DOHH2 (cell line): ENCODE measurements at regions not wholly inside any gene's neighbourhood (a gene's known extent, or its start where the extent isn't known, plus 50 kb on each side); places are given as distances from the start of the nearest gene placed in this dataset.

Experiments
- H3F3A ChIP-seq: fragments of 200-600 bp; sonication (generic), shearing (Covaris generic); 2 replicates; pipeline ENCODE4 v1.6.0; 2016; ENCODE audit warnings: antibody characterized with exemption, mild to moderate bottlenecking; ENCODE audit not compliant: control insufficient read depth, insufficient read depth
- H3K27ac ChIP-seq: fragments of 200-600 bp; sonication (generic); 2 replicates; pipeline ENCODE4 v1.5.1; 2014; ENCODE audit warnings: low read depth, mild to moderate bottlenecking, low read length, moderate library complexity
- H3K27me3 ChIP-seq: fragments of 200-600 bp; sonication (generic); 2 replicates; pipeline ENCODE4 v1.6.1; 2014; ENCODE audit warnings: mild to moderate bottlenecking, low read length, mixed read lengths; ENCODE audit not compliant: control insufficient read depth
- H3K36me3 ChIP-seq: fragments of 200-600 bp; sonication (generic); 2 replicates; pipeline ENCODE4 v1.6.1; 2014; ENCODE audit warnings: mild to moderate bottlenecking, low read length, moderate library complexity, mixed read lengths; ENCODE audit not compliant: control insufficient read depth
- H3K4me1 ChIP-seq: fragments of 200-600 bp; sonication (generic); 2 replicates; pipeline ENCODE4 v1.6.1; 2014; ENCODE audit warnings: mild to moderate bottlenecking, low read length, mixed read lengths; ENCODE audit not compliant: control insufficient read depth
- H3K4me2 ChIP-seq: fragments of 200-600 bp; sonication (generic); 2 replicates; pipeline ENCODE4 v1.6.0; 2014; ENCODE audit warnings: mild to moderate bottlenecking, low read length, moderate library complexity
- H3K4me3 ChIP-seq: fragments of 200-600 bp; sonication (generic); 2 replicates; pipeline ENCODE4 v1.5.1; 2014; ENCODE audit warnings: mild to moderate bottlenecking, low read length, mixed read lengths
- H3K79me2 ChIP-seq: fragments of 200-600 bp; sonication (generic); 2 replicates; pipeline ENCODE4 v1.6.1; 2014; ENCODE audit warnings: mild to moderate bottlenecking, low read length, mixed read lengths; ENCODE audit not compliant: control insufficient read depth
- H3K9me2 ChIP-seq: fragments of 200-600 bp; sonication (generic); replicated peaks from 2 replicates; pipeline ENCODE4 v1.6.1; 2014; ENCODE audit warnings: mild to moderate bottlenecking, low read length, mixed read lengths; ENCODE audit not compliant: control insufficient read depth
- H3K9me3 ChIP-seq: fragments of 200-600 bp; sonication (generic); 2 replicates; pipeline ENCODE4 v1.6.1; 2014; ENCODE audit warnings: antibody characterized with exemption, low read length, mixed read lengths; ENCODE audit not compliant: control insufficient read depth, insufficient read depth
- H4K20me1 ChIP-seq: fragments of 200-600 bp; sonication (generic); 2 replicates; pipeline ENCODE4 v1.6.0; 2014; ENCODE audit warnings: low read depth, mild to moderate bottlenecking, antibody characterized with exemption, low read length, moderate library complexity; ENCODE audit not compliant: control insufficient read depth, insufficient read depth
- EZH2phosphoT487 ChIP-seq: fragments of 200-600 bp; sonication (generic); IDR thresholded peaks from 2 replicates; pipeline ENCODE4 v1.6.1; 2017; ENCODE audit warnings: borderline replicate concordance, mild to moderate bottlenecking, antibody characterized with exemption, low read length, moderate library complexity, mixed read lengths
- TF ChIP-seq, protein P1 (sequence below): fragments of 200-600 bp; sonication (generic); IDR thresholded peaks from one replicate; pipeline ENCODE4 v1.5.1; 2014; ENCODE audit warnings: antibody characterized with exemption, mild to moderate bottlenecking, low read depth, low read length; ENCODE audit not compliant: poor library complexity, severe bottlenecking

DNA sequence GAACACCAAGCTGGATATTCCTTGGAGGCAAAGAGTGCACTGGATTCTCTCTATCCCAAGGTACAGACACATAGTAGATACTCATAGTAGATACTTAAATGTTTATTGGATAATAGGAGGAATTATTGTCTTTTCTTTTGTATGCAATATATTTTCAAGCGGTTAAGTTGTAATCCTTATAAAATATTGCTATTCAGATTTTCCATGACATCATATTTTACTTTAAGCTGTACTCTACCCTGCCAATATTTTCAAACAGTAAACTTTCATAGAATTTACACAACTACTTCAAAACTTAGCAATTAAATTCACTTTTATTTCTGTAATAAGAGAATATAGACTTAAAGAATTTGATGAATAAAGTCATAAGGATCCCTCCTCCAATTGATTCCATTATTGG lies 546.5 kb upstream of the CAMK1G start:
- Histone ChIP-seq H3K4me3 (no peak overlapping the region), H3K36me3 (no peaks in the 10 kb centered on the region), H3K27ac (no peak overlapping the region), H3F3A (no peaks in the 10 kb centered on the region), H4K20me1 (no peaks in the 10 kb centered on the region), H3K9me3 (no peaks in the 10 kb centered on the region), H3K4me2 (no peak overlapping the region), H3K9me2 (no peaks in the 10 kb centered on the region), H3K4me1 (no peaks in the 10 kb centered on the region), H3K79me2 (no peaks in the 10 kb centered on the region), H3K27me3 (no peaks in the 10 kb centered on the region)
- no peak for TF ChIP-seq EZH2phosphoT487
- TF ChIP-seq, protein P1, sequence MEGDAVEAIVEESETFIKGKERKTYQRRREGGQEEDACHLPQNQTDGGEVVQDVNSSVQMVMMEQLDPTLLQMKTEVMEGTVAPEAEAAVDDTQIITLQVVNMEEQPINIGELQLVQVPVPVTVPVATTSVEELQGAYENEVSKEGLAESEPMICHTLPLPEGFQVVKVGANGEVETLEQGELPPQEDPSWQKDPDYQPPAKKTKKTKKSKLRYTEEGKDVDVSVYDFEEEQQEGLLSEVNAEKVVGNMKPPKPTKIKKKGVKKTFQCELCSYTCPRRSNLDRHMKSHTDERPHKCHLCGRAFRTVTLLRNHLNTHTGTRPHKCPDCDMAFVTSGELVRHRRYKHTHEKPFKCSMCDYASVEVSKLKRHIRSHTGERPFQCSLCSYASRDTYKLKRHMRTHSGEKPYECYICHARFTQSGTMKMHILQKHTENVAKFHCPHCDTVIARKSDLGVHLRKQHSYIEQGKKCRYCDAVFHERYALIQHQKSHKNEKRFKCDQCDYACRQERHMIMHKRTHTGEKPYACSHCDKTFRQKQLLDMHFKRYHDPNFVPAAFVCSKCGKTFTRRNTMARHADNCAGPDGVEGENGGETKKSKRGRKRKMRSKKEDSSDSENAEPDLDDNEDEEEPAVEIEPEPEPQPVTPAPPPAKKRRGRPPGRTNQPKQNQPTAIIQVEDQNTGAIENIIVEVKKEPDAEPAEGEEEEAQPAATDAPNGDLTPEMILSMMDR = no peak

DNA sequence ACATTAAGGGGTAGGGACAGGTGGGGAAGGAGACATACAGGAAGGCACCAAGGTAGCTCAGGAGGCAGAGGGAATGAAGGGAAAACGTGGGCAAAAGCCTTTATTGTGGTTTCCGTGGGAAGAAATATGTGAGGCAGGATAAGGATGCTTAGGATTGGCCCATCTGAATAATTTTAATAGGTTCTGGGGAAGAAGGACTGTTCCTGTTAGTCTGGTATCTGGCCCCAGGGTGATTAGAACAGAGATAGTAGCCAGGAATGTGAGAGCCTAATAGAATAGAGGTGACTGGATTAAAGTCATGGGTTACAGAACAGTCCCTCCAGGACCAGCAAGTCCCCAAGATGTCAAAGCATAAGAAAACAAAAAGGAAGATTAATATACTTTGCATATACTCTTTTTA lies 545.2 kb upstream of the CAMK1G start:
- H3K4me3 ChIP-seq = no peak overlapping the region
- no peak overlapping the region for H3K4me2 ChIP-seq
- no peak overlapping the region for H3K27ac ChIP-seq

DNA sequence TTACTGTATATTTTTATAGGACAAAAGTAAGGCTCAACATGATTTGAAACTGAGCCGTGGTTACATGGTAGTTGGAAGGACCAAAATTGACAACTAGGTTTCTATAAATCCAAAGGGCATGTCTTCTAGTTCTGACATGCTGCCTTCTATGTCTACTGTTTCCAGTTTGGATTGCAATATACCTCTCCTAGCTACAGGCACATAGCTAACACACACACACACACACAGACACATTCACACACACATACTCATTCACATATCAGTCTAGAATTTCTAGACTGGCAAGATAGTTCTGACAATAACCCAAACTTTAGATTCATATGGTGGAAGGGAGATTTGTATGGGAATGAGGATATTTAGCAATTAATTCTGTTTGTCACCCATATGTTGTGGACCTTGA lies 544.8 kb upstream of the CAMK1G start:
- H3F3A ChIP-seq = no peaks in the 10 kb centered on the region
- TF ChIP-seq EZH2phosphoT487 = no peak
- TF ChIP-seq, protein P1 = no peak
- H3K79me2 ChIP-seq = no peaks in the 10 kb centered on the region
- no peaks in the 10 kb centered on the region for H3K9me2 ChIP-seq
- no peak overlapping the region for H3K27ac ChIP-seq
- no peak overlapping the region for H3K4me3 ChIP-seq
- no peaks in the 10 kb centered on the region for H3K27me3 ChIP-seq
- H4K20me1 ChIP-seq = no peaks in the 10 kb centered on the region
- no peaks in the 10 kb centered on the region for H3K9me3 ChIP-seq
- no peak overlapping the region for H3K4me2 ChIP-seq
- no peaks in the 10 kb centered on the region for H3K36me3 ChIP-seq
- no peaks in the 10 kb centered on the region for H3K4me1 ChIP-seq

More for the DNA sequence above, 545.2 kb upstream of the CAMK1G start:
- H3K27me3 ChIP-seq = no peaks in the 10 kb centered on the region
- no peak for TF ChIP-seq EZH2phosphoT487
- TF ChIP-seq, protein P1 = no peak
- no peaks in the 10 kb centered on the region for H4K20me1 ChIP-seq
- H3K36me3 ChIP-seq = no peaks in the 10 kb centered on the region
- no peaks in the 10 kb centered on the region for H3K9me3 ChIP-seq
- H3K4me1 ChIP-seq = no peaks in the 10 kb centered on the region
- no peaks in the 10 kb centered on the region for H3K9me2 ChIP-seq
- H3K79me2 ChIP-seq = no peaks in the 10 kb centered on the region
- H3F3A ChIP-seq = no peaks in the 10 kb centered on the region

DNA sequence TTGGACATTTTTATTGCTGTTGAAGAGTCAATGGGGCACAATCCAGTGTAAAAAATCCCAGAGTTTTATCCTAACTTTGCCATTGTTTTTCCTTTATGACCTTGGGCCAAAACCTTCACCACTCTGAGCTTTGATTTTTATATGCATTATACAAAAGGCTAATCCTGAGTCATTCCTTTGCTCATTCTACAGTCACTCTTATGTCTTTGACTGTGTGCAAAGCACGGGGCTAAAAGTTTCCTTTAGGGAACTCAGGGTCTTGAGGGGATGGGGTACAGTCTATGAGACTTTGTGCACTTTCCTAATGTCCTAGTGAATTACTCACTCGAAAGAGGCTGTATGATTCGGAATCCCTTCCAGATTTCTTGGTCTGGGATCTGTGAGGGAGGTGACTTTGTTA lies 543.2 kb upstream of the CAMK1G start:
- no peaks in the 10 kb centered on the region for H4K20me1 ChIP-seq
- no peaks in the 10 kb centered on the region for H3K4me1 ChIP-seq
- no peaks in the 10 kb centered on the region for H3K79me2 ChIP-seq
- TF ChIP-seq EZH2phosphoT487 = no peak
- TF ChIP-seq, protein P1 = no peak
- no peaks in the 10 kb centered on the region for H3K9me2 ChIP-seq
- no peak overlapping the region for H3K27ac ChIP-seq
- H3K27me3 ChIP-seq = no peaks in the 10 kb centered on the region
- H3K9me3 ChIP-seq = no peaks in the 10 kb centered on the region
- H3K4me3 ChIP-seq = no peak overlapping the region
- no peaks in the 10 kb centered on the region for H3K36me3 ChIP-seq
- H3F3A ChIP-seq = no peaks in the 10 kb centered on the region
- no peak overlapping the region for H3K4me2 ChIP-seq
